Trophoblast cell (in vitro differentiated cells and primary cell): ENCODE measurements at regions not wholly inside any gene's neighbourhood (a gene's known extent, or its start where the extent isn't known, plus 50 kb on each side); places are given as distances from the start of the nearest gene placed in this dataset.

ENCODE experiments used
- DNase-seq, 2 donors: peaks; one replicate each; pipeline ENCODE4 v3.0.0-alpha.2; 2016
- H2AFZ ChIP-seq: 2 replicates; pipeline ENCODE4 v1.6.1; 2013; ENCODE audit warnings: low read length, moderate library complexity, mild to moderate bottlenecking; ENCODE audit not compliant: insufficient read depth, poor library complexity
- H2AK5ac ChIP-seq: 2 replicates; pipeline ENCODE4 v1.6.1; 2013; ENCODE audit warnings: mild to moderate bottlenecking, low read length
- H2BK120ac ChIP-seq: 2 replicates; pipeline ENCODE4 v1.6.1; 2013; ENCODE audit warnings: low read length, mild to moderate bottlenecking, moderate library complexity; ENCODE audit not compliant: insufficient read depth, poor library complexity
- H2BK12ac ChIP-seq: 2 replicates; pipeline ENCODE4 v1.6.1; 2013; ENCODE audit warnings: mild to moderate bottlenecking, low read length, moderate library complexity
- H2BK5ac ChIP-seq: 2 replicates; pipeline ENCODE4 v1.6.1; 2013; ENCODE audit warnings: low read length, low read depth, moderate library complexity, mild to moderate bottlenecking; ENCODE audit not compliant: poor library complexity
- H3K14ac ChIP-seq: 2 replicates; pipeline ENCODE4 v1.6.1; 2013; ENCODE audit warnings: mild to moderate bottlenecking, low read length
- H3K18ac ChIP-seq: 2 replicates; pipeline ENCODE4 v1.6.1; 2013; ENCODE audit warnings: mild to moderate bottlenecking, low read length
- H3K23ac ChIP-seq: 2 replicates; pipeline ENCODE4 v1.6.1; 2013; ENCODE audit warnings: low read length
- H3K27ac ChIP-seq: 2 replicates; pipeline ENCODE4 v1.5.1; 2013; ENCODE audit warnings: low read depth, mild to moderate bottlenecking, inconsistent platforms, low read length, moderate library complexity
- H3K27me3 ChIP-seq: 2 replicates; pipeline ENCODE4 v1.6.1; 2013; ENCODE audit warnings: inconsistent platforms, mild to moderate bottlenecking, low read length, moderate library complexity; ENCODE audit not compliant: insufficient read depth
- H3K36me3 ChIP-seq, 2 experiments: 1 replicate in 1 of 2; 2 replicates in 1 of 2; pipeline ENCODE4 v1.6.1; 2013; ENCODE audit warnings: low read length in 2 of 2, mild to moderate bottlenecking in 2 of 2, moderate library complexity in 1 of 2; ENCODE audit not compliant: insufficient read depth in 2 of 2, control insufficient read depth in 1 of 2
- H3K4ac ChIP-seq: 2 replicates; pipeline ENCODE4 v1.6.1; 2013; ENCODE audit warnings: low read depth, mild to moderate bottlenecking, low read length, moderate library complexity
- H3K4me1 ChIP-seq, 2 experiments: 1 replicate in 1 of 2; 2 replicates in 1 of 2; pipeline ENCODE4 v1.6.1; 2013; ENCODE audit warnings: low read length in 2 of 2, mild to moderate bottlenecking in 2 of 2, moderate library complexity in 1 of 2; ENCODE audit not compliant: insufficient read depth in 2 of 2, control insufficient read depth in 1 of 2
- H3K4me2 ChIP-seq: 2 replicates; pipeline ENCODE4 v1.6.1; 2013; ENCODE audit warnings: inconsistent platforms, mild to moderate bottlenecking, low read length, moderate library complexity
- H3K4me3 ChIP-seq: 2 replicates; pipeline ENCODE4 v1.5.1; 2013; ENCODE audit warnings: mild to moderate bottlenecking, low read depth, low read length, inconsistent platforms
- H3K79me1 ChIP-seq: one replicate; pipeline ENCODE4 v1.6.1; 2013; ENCODE audit warnings: low read length
- H3K79me2 ChIP-seq: 2 replicates; pipeline ENCODE4 v1.6.1; 2013; ENCODE audit warnings: low read length, mild to moderate bottlenecking; ENCODE audit not compliant: control insufficient read depth, insufficient read depth, poor library complexity
- H3K9ac ChIP-seq: 2 replicates; pipeline ENCODE4 v1.6.1; 2013; ENCODE audit warnings: mild to moderate bottlenecking, low read length
- H3K9me3 ChIP-seq: 2 replicates; pipeline ENCODE4 v1.6.1; 2013; ENCODE audit warnings: low read depth, mild to moderate bottlenecking, control low read depth, inconsistent platforms, low read length; ENCODE audit not compliant: insufficient read depth
- H4K12ac ChIP-seq: 2 replicates; pipeline ENCODE4 v1.6.1; 2013; ENCODE audit warnings: low read depth, mild to moderate bottlenecking, low read length, moderate library complexity
- H4K8ac ChIP-seq: 2 replicates; pipeline ENCODE4 v1.6.1; 2013; ENCODE audit warnings: low read depth, mild to moderate bottlenecking, low read length, moderate library complexity
- H4K91ac ChIP-seq: one replicate; pipeline ENCODE4 v1.6.1; 2013; ENCODE audit warnings: low read depth, mild to moderate bottlenecking, low read length, moderate library complexity
- WGBS: extraction: QIAGEN DNeasy Blood & Tissue Kit; methylation state at CpG from one replicate; pipeline ENCODE4 v1.1.7; 2013; ENCODE audit warnings: missing lambda C conversion rate; ENCODE audit not compliant: insufficient read length, insufficient coverage; ENCODE audit errors: extremely low coverage; 5-methylcytosine and 5-hydroxymethylcytosine counted together

DNA sequence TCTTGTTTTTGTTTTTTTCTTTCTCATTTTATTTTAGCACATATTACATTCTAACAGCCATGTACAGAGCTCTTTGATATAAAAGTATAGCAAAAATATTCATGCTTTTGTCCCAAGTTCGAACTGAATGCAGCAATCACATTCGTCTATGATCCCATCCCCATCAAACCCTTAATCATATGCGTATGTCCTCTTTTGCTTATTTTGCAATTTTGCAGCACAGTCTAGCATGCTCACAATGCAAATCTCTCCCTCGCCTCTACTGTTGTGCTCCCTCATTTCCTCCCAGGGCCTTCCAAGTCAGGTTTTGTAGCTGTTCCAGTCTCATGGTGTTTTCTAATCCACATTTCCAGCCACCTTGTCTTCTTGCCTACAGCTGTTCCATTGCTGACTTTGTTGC is 144.6 kb upstream of the VEPH1 start:
- no peaks in the 10 kb centered on the region for H3K36me3 ChIP-seq
- no peak overlapping the region for H2AK5ac ChIP-seq
- H4K12ac ChIP-seq, result no peak overlapping the region
- H3K9ac ChIP-seq, result no peak overlapping the region
- H2BK12ac ChIP-seq, result no peak overlapping the region
- H3K23ac ChIP-seq, result no peak overlapping the region
- no peaks in the 10 kb centered on the region for H3K4me1 ChIP-seq
- H4K8ac ChIP-seq, result no peak overlapping the region
- H4K91ac ChIP-seq, result no peak overlapping the region
- no peak overlapping the region for H2BK120ac ChIP-seq
- no peak overlapping the region for H3K27ac ChIP-seq
- no peaks in the 10 kb centered on the region for H3K27me3 ChIP-seq
- no peak overlapping the region for H2AFZ ChIP-seq
- H3K4ac ChIP-seq, result no peak overlapping the region
- H3K9me3 ChIP-seq, result no peaks in the 10 kb centered on the region
- H3K18ac ChIP-seq, result no peak overlapping the region
- no peak for DNase-seq
- H3K14ac ChIP-seq, result no peak overlapping the region
- no peaks in the 10 kb centered on the region for H3K79me1 ChIP-seq
- no peak overlapping the region for H2BK5ac ChIP-seq
- H3K4me3 ChIP-seq, result no peak overlapping the region
- H3K79me2 ChIP-seq, result no peaks in the 10 kb centered on the region
- H3K4me2 ChIP-seq, result no peak overlapping the region
- WGBS, result no CpG with 5 or more reads among the region's 4 CpGs

DNA sequence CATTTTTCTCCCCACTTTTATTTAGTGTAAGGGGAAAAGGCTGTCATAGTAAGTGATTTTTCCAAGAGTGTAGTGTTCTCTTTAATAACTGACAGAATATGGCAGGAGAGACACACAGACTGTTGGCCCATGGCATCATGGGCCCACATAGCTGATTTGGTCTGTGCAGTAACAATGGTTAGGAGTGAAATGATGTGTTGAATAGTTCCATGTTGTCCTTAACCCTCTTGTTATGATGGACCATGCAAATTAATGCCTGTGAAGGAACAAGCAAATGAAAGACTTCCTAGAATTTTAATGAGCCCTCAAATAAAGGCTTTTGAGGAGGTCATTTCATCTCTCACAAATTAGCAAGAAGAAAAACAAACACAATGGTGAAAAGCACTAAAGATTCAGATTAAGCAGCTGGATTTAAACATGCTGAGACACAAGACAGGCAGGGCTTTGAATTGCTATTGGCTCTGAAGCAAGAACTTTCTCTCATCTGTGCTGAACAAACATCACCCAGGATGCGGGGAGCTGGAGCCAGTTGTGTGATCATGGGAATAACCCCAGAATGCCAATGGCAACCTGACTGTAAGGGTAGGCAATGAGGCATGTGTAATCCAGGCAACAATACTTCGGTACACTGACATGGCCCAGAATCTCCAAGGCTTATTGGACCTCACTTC is 136.7 kb upstream of the VEPH1 start:
- DNase-seq, result no peak
- H2BK12ac ChIP-seq, result no peak overlapping the region
- no peak overlapping the region for H3K18ac ChIP-seq
- no peak overlapping the region for H2AK5ac ChIP-seq
- no peak overlapping the region for H3K4ac ChIP-seq
- no peak overlapping the region for H3K23ac ChIP-seq
- H3K4me3 ChIP-seq, result no peak overlapping the region
- H3K36me3 ChIP-seq, result no peaks in the 10 kb centered on the region
- H2BK120ac ChIP-seq, result no peak overlapping the region
- H4K12ac ChIP-seq, result no peak overlapping the region
- no peak overlapping the region for H3K14ac ChIP-seq
- H3K27me3 ChIP-seq, result no peaks in the 10 kb centered on the region
- no peak overlapping the region for H4K8ac ChIP-seq
- H3K4me1 ChIP-seq, result no peaks in the 10 kb centered on the region
- H2BK5ac ChIP-seq, result no peak overlapping the region
- no peak overlapping the region for H2AFZ ChIP-seq
- no peaks in the 10 kb centered on the region for H3K79me1 ChIP-seq
- H3K4me2 ChIP-seq, result no peak overlapping the region
- H3K9ac ChIP-seq, result no peak overlapping the region
- no peaks in the 10 kb centered on the region for H3K79me2 ChIP-seq
- no peak overlapping the region for H3K27ac ChIP-seq
- no peak overlapping the region for H4K91ac ChIP-seq
- no peaks in the 10 kb centered on the region for H3K9me3 ChIP-seq
- no CpG with 5 or more reads among the region's 2 CpGs for WGBS

DNA sequence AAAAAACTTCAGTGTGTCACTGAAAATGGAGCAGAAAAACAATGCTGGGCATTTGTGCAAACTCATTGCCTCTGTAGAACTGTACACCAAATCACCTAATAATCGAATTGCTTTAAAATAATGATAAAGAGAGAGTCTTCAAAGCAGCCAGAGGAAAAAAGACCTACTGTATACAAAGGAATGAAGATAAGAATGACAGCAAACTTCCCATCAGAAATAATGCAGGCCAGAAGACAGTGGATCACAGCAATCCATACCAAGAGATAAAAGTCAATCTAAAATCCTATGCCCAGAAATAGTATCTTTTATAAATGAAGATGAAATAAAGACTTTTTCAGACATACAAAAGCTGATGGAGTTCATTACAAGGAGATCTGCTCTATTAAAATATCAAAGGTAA is 134.7 kb upstream of the VEPH1 start:
- no CpG with 5 or more reads among the region's 1 CpG for WGBS

DNA sequence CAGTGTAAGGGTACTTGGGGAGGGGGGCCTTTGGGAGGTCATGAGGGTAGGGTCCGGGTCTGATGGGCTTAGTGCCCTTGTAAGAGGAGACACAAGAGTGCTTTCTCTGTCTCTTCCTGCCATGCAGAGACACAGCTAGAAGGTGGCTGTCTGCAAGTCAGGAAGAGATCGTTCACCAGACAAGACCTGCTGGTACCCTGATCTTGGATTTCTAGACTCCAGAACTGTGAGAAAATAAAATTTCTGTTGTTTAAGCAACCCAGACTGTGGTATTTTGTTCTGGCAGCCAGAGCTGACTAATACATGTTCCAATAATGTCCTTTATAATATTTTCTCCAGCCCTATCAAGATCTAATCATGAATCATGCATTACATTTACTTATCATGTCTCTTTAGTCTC is 130.0 kb upstream of the VEPH1 start:
- no peaks in the 10 kb centered on the region for H3K36me3 ChIP-seq
- H4K8ac ChIP-seq, result no peak overlapping the region
- no peak overlapping the region for H3K9ac ChIP-seq
- H2BK5ac ChIP-seq, result no peak overlapping the region
- no peak overlapping the region for H4K12ac ChIP-seq
- H3K79me2 ChIP-seq, result no peaks in the 10 kb centered on the region
- no peak overlapping the region for H3K18ac ChIP-seq
- H3K14ac ChIP-seq, result no peak overlapping the region
- no peak overlapping the region for H3K4ac ChIP-seq
- H4K91ac ChIP-seq, result no peak overlapping the region
- no peak overlapping the region for H2BK12ac ChIP-seq
- no peak overlapping the region for H3K27ac ChIP-seq
- H2AFZ ChIP-seq, result no peak overlapping the region
- no peak overlapping the region for H3K4me2 ChIP-seq
- peaks cover 4% of the 10 kb centered on the region for H3K9me3 ChIP-seq
- no peaks in the 10 kb centered on the region for H3K4me1 ChIP-seq
- H3K4me3 ChIP-seq, result no peak overlapping the region
- no peak overlapping the region for H2AK5ac ChIP-seq
- no peaks in the 10 kb centered on the region for H3K27me3 ChIP-seq
- no peaks in the 10 kb centered on the region for H3K79me1 ChIP-seq
- DNase-seq, result peak; percentile 91 to 97
- no CpG with 5 or more reads among the region's 2 CpGs for WGBS
- no peak overlapping the region for H2BK120ac ChIP-seq
- no peak overlapping the region for H3K23ac ChIP-seq

More for the DNA sequence above, 134.7 kb upstream of the VEPH1 start:
- DNase-seq, result no peak
- Histone ChIP-seq H3K79me1 (no peaks in the 10 kb centered on the region), H3K4me3 (no peak overlapping the region), H3K9me3 (no peaks in the 10 kb centered on the region), H3K23ac (no peak overlapping the region), H3K18ac (no peak overlapping the region), H2BK5ac (no peak overlapping the region), H3K4me1 (no peaks in the 10 kb centered on the region), H4K12ac (no peak overlapping the region), H2BK120ac (no peak overlapping the region), H3K36me3 (no peaks in the 10 kb centered on the region), H2AFZ (no peak overlapping the region), H2AK5ac (no peak overlapping the region), H2BK12ac (no peak overlapping the region), H3K14ac (no peak overlapping the region), H4K91ac (no peak overlapping the region), H3K4me2 (no peak overlapping the region), H3K27ac (no peak overlapping the region), H4K8ac (no peak overlapping the region), H3K79me2 (no peaks in the 10 kb centered on the region), H3K27me3 (no peaks in the 10 kb centered on the region), H3K4ac (no peak overlapping the region), H3K9ac (no peak overlapping the region)
